HG02571 (cell line): ENCODE measurements at regions not wholly inside any gene's neighbourhood (a gene's known extent, or its start where the extent isn't known, plus 50 kb on each side); places are given as distances from the start of the nearest gene placed in this dataset.
"Not testable (repeated sequence)": the region's sequence is repeated elsewhere in the genome, so short reads cannot be mapped to it uniquely, and the experiment has no call there.

Experiments used
- ATAC-seq: cut with Tn5 transposase; IDR thresholded peaks from one replicate; pipeline ENCODE4 v1.9.1; 2021; ENCODE audit warnings: mild to moderate bottlenecking, moderate library complexity; ENCODE audit not compliant: unreplicated experiment

DNA sequence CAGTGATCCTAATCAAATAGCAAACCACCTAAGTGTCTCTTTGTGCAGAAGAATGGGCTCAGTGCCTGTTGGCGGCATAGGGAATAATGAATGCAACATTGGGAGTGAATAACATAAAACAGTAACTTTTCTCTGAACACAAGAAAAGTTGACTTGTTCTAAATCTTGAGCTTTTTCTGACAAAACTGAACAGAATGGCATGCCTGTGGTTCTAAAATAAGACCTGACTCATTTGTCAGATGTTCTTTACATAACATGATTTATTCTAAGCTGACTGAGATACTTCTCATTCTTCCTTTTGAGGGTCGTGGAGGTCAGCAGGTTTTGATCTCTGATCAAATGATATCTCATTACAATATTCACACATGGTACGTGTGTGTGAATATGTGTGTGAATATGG, 165.4 kb upstream of the WDR1 start:
- no peak for ATAC-seq

- no peak for ATAC-seq
These were observed 162.7 kb upstream of the WDR1 start for GRCh38 chr4:10279261-10279660.

DNA sequence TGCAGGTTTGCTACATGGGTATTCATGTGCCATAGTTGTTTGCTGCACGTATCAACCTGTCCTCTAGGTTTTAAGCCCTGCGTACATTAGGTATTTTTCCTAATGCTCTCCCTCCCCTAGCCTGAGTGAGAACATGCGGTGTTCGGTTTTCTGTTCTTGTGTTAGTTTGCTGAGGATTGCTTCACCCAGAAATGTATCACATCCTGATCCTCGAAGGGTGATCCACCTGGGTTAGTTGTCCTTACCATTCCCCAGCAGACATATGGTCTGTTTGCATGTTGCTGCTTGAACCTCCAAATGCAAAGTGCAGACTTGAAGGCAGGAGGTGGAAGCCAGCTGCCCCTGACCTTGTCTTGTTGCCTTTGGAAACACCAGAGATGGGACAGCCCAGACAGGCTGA, 161.5 kb upstream of the WDR1 start:
- no peak for ATAC-seq

DNA sequence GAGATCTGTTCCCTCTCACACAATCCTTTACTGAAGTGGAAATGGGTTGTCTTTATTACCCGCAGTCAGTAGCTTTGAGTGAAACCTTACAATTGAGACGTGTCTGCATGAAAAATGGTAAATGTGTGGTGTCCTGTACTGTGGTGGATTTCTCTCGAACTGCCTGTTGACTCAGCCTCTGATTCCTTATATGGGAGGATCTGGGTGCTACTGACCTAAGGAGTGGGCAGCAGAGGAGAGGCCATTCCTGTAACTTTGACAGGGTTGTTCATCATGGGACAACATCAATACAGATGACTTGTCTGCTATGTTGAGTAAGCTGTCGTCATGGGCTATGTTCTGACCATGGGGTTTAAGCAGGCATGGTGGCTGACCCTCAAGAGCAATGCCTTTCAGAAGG, 159.6 kb upstream of the WDR1 start:
- no peak for ATAC-seq

DNA sequence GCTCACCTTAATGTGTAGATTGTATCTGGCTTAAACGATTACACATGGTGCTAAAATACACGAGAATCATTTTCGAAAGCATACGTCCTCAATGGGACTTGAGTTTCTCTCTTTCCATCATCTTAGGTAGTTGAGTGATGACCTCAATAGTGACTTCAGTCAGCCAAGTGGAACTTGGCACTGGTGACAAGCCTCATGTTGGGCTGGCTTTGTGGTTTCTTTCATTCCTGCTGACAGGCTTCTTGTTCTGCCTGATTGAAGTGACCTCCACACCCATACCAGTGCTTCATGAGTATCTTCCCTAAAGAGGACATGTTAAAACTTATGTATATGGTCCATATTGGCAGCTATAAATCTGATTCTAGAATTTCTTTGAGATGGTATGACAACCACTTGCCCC, 159.1 kb upstream of the WDR1 start:
- no peak for ATAC-seq

DNA sequence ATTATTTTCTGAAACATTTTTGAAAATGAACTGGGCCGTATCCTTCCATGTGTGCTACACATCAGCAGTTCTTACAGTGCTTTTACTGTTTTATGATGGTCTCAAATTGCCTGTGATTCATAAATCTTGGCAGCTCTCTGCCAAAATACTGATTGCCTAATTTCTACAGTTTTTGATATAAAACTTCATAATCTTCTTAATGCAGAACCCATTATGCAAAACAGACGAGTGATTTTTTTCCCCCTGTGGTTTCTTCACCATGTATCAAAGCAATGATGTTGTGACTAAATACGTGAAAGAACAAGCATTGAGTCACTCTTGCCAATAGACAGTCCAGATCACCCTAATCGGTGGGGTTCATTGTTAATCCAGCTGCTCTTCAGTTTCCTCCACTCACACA, 156.4 kb upstream of the WDR1 start:
- ATAC-seq: no peak

DNA sequence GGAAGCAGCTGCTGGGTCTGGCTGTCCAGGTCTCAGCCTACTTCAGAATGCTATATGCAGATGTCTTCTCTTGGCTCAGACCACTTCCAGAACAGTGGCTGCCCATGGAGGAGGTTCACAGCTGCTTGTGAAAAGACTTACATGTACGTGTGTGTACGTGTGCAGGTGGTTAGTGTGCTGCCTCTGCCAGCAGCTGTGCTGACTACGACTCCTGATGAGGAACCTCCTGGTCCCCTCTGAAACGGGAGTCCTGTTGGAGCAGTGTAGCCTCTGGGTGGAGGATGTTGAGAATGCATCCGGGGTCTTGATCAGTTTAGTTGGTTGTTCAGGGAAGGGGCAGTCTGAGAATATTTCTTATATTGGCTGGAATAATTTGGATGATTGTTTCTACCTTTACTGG, 155.9 kb upstream of the WDR1 start:
- no peak for ATAC-seq

DNA sequence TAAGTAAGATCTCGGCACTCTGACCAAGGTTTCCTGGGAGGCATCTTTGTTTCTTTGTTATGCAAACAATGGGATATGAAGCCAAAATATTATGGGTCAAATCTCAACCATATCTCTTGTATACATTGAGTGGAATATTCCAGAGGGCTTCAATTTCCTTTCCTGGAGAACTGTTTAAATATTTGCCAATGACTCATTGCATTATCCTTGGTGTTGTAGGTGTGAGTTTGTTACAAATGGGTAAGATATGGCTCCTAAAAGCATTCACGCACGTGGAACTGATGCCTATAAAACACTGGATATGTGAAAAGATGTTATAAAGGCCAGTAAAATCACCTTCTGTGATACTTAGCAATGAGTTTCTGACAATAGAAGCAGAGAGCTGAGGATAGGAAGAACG, 150.5 kb upstream of the WDR1 start:
- ATAC-seq: no peak

DNA sequence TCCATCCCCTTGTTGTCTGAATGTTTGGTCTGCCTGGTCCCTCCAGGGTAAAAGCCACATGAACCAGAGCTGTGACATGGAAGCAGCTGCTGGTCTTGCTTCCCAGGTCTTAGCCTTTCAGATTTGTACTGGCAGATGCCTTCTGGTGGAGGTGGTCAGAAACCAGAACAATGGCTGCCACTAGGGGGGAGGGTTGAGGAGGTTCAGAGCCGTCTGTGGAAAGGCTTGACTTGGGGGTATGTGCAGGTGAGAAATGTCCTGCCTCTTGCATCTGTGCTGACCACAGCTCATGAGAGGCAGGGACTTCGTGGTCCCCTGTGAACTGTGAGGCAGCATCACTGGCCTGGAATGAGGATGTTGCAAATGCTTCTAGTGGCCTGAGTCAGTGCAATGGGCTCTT, 144.2 kb upstream of the WDR1 start:
- ATAC-seq: no peak

DNA sequence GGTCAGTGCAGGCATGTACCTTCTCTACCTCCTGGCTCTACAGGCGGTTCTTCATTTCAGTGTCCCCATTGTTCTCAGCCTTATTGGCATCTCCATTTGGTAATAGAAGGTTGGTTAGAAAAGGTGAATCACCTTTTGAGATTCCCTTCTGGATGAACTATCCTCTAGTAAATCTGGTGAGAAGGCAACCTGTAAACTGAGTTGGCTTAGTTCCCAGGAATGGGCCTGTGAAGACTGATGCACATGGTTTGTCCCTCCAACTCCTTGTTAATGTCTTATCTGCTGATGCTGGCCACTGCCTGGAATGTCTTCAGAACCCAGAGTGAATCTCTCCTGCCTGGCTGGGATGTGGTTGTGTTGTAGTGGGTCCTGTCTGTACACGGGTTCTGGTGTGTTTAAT, 143.4 kb upstream of the WDR1 start:
- ATAC-seq: no peak

- no peak for ATAC-seq
These were observed 139.6 kb upstream of the WDR1 start for GRCh38 chr4:10256203-10256602.

- ATAC-seq: no peak
These were observed 137.2 kb upstream of the WDR1 start for GRCh38 chr4:10253765-10254164.

- no peak for ATAC-seq
These were observed 129.2 kb upstream of the WDR1 start for GRCh38 chr4:10245751-10246150.

- no peak for ATAC-seq
These were observed 127.3 kb upstream of the WDR1 start for GRCh38 chr4:10243856-10244255.

DNA sequence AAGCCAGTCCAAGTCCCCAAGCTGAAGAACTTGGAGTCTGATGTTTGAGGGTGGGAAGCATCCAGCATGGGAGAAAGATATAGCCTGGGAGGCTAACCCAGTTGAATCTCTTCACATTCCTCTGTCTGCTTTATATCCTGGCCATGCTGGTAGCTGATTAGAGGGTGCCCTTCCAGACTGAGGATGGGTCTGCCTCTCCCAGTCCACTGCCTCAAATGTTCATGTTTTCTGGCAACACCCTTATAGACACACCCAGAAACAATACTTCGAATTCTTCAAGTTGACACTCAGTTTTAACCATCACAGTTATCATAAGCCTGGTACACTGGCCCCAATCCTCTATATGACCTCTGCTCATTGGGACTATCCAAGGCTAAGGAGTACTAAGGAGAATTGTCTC, 124.1 kb upstream of the WDR1 start:
- ATAC-seq: no peak

DNA sequence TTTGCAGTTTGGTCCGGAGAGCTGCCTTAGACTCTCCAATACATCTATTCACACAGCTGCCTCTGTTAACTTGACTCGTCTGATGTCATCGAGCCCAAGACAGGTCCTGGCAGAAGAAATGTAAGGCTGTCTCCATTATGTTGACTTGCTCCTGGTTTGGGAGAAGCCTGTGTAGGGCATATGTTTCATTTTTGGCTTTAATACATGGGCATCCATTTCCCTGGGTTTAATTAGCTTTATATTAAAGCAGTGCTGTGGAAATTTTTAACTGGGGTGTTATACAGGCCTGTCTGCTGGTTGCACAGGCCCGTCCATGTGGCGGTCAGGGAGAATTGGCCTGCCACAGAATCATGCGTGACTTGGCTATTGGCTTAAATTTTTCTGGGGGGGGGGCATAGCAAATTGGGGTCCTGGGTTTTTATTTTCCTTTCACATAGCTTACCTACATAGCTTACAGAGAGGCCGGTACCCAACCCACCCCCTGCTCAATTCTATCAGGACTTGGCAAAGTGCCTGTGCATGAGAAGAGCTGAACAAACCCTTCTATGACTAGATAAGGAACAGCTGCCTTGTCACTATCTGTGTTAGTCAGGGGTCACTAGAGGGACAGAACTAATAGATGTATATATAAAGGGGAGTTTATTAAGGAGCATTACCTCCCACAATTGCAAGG, 123.5 kb upstream of the WDR1 start:
- ATAC-seq: no peak

- ATAC-seq: no peak
These were observed 120.5 kb upstream of the WDR1 start for GRCh38 chr4:10237131-10237530.

DNA sequence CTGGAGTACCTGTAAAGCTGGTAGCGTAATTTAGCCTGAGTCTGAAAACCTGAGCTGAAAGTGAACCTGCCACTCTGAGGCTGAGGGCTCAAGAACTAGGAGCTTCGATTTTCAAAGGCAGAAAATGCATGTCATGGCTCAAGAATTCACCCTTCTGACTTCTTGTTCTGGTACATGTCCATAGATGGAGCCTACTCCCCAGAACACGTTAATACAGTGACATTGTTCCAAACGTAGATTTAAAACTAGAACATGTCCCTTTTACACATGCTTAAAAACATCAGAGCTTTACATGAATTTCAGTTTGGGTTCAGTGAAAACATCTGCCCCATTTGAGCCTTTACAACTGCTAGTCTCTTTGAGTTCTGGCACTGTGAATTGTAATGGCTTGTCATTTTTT, 115.5 kb upstream of the WDR1 start:
- no peak for ATAC-seq

DNA sequence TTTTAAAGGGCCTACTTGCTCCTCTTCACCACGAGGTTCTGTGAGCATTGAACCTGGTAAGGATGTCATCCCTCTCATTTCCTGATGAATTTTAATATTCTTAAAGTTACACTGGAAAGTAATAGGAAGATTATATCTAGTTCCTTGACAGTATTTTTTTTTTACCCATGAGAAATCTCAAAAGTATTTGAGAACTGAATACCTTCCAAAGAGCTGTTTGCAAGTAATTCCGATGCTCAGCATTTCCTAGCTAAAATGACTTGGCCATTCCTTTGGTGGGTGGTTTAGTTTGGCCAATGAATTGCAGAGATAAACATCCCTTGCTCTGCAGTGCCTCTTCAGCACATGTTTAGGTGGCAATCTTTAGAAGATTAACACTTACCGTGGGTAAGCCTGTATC, 110.2 kb upstream of the WDR1 start:
- no peak for ATAC-seq

DNA sequence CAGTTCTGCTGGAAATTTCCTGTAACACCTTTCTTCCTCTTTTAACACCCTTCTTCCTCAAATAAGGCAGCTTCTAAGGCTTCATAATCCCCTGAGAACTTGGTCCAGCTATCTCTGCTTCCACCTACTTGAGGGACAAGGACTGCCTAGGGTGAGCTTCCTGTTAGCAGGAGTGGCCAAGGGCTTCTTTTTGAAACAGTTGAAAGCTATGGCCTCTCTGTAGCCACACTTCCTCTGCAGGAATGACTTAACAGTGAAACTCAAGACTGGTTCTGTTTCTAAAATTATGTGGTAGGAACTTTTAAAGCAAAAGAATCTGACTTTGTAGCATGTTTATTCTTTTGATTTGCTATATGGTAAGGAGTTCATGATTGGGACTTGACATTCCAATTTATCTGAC, 108.5 kb upstream of the WDR1 start:
- no peak for ATAC-seq

DNA sequence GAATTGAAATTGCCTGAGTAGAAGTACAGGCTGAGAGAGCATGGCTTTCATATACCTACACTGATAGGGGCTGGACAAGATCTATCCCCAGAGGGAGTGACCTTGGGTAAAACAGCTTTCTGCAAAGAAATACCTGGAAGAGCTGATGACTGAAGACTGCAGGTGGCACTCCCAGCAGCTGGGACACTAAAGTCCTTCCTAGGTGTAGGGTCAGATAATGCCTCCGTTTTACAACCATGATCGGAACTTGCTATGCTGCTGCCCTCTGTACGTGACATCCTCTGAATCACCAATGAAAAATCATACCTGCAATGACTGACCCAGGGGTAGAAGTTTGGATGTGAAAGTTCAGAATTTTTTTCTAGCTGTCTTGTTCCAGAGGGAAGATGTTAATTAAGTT, 107.2 kb upstream of the WDR1 start:
- ATAC-seq: no peak

- ATAC-seq: not testable (repeated sequence)
These were observed 96.9 kb upstream of the WDR1 start for GRCh38 chr4:10213481-10213880.

DNA sequence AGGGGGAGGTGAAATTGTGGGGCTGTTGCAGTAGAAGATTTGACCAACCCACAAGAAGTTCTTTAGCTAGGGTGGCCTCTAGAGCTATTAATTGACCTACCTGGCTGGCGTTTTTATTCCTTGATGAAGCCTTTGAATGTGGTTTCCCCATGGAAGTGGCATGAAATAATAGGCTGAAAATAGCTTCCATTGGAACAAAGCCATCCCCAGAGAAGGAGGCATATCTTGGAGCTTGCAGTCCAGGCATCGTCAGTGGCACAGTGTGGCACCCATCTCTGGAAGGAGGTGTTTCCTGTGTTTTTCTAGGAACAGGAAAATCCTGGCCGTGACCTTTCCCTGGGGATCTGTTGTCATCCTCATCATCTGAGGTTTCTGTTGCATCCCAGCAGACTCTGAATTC, 96.3 kb upstream of the WDR1 start:
- ATAC-seq: no peak

- ATAC-seq: no peak
These were observed 95.8 kb upstream of the WDR1 start for GRCh38 chr4:10212400-10212799.
